WI38 (cell line): ENCODE measurements at regions not wholly inside any gene's neighbourhood (a gene's known extent, or its start where the extent isn't known, plus 50 kb on each side); places are given as distances from the start of the nearest gene placed in this dataset.

Source experiments
- H3K4me3 ChIP-seq: 2 replicates; pipeline ENCODE4 v1.5.1; 2011; ENCODE audit warnings: low read depth, mild to moderate bottlenecking, control low read depth, low read length
- CTCF ChIP-seq: IDR thresholded peaks from 2 replicates; pipeline ENCODE4 v1.5.1; 2012; ENCODE audit warnings: low read depth, mild to moderate bottlenecking, control low read depth, low read length

- no peak overlapping the region for H3K4me3 ChIP-seq
- no peak for TF ChIP-seq CTCF
Measured at GRCh38 chrX:109252789-109253188, 229.1 kb downstream of the GUCY2F start.

GRCh38 chrX:109218761-109219160 is 263.1 kb downstream of the GUCY2F start:
- TF ChIP-seq CTCF = no peak
- no peak overlapping the region for H3K4me3 ChIP-seq

DNA sequence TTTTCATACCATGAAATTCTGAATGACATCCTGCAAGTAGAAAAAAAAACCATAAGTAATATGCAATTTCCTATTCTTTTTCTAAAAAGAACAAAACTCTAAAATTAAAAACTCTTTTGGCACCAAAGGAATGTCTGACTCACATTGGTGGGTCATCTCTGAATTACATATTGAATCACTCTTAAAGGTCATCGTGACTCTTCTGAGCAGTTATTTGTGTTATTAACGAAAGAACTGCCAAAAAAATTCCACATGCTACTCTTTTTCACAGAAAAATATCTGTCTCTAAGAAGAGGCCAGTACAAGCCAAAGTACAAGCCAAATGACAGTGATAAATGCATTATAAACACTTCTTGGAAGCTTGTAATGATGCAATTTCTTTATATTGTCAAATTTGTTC is 282.2 kb downstream of the GUCY2F start:
- no peak for TF ChIP-seq CTCF
- no peak overlapping the region for H3K4me3 ChIP-seq

DNA sequence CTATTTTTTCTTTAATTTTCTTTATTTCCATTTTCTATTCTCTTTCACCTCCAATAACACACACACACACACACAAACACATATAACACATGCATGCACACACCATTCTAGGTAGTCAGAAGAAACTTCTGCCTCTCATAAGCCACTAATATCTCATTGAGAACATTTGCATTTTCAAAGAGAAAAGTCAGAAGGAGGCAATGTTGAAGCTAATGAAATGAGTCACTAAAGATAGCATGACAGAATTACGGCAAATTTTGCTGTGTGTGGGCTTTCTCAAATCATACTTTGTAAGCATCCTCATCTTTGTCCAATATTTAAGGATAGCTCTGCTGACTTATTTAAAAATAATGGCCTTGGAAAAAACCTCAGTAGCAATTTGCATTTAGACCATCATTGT is 291.3 kb downstream of the GUCY2F start:
- H3K4me3 ChIP-seq = no peak overlapping the region
- no peak for TF ChIP-seq CTCF

DNA sequence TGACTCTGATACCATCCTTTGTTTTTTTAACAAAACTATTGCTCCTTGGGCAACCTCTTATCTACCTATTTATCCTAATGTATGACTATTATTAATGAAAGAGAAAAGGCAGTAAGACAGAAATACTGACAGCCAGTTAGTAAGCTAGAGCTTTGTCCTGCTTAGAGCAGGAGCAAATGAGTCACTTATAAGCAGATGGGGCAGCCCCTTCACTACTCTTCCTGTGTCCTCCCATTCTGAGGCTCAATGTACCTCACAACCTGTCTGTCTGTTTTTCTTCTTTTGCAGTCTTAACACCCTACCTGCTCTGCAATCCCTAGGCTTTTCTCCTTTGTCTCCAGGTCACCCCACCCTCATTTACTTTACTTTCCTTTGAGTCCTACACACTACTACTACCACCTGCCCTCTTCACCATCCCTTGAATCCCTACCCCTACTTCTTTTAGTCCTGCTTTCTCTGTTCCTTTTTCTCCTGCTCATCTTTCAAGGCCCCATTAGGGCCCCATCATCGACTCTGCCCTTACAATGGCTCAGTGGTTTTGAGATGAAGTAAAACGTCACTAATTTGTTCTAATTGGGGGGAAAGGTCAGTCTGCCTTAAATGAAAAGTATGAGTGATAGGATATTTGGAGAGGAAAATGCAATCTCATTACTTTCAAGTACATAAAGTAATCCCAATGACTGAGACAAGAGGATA is 294.3 kb downstream of the GUCY2F start:
- TF ChIP-seq CTCF = no peak
- no peak overlapping the region for H3K4me3 ChIP-seq

DNA sequence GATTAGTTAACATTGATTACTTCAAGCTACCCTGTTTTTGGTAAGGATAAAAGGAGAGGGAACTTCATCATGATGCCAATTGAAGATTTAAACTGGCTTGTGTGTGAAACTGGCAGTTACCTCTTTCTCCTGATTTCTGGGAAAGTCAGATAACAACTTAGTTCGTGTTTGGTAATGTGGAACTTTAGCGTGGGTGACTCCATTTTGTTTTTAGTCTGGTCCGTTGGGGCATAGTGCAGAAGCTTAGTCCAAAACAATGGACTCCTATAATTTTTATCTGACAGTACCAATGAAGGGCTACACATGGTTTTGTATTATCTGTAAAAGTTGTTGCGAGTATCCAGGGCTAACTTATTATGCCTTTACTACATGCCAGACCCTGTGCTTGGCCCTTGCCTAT is 294.9 kb downstream of the GUCY2F start:
- no peak for TF ChIP-seq CTCF

GRCh38 chrX:109184506-109185139 is 297.3 kb downstream of the GUCY2F start:
- no peak for TF ChIP-seq CTCF

More for the DNA sequence above, 294.9 kb downstream of the GUCY2F start:
- H3K4me3 ChIP-seq = no peak overlapping the region

More at GRCh38 chrX:109184506-109185139, 297.3 kb downstream of the GUCY2F start:
- no peak overlapping the region for H3K4me3 ChIP-seq
